Stimulated activated CD4-positive, alpha-beta T cell treated with anti-CD3 and anti-CD28 coated beads, Interleukin-12 subunit alpha, Interleukin-12 subunit beta, amount 100 ng/mL, for 48 hours (primary cell): ENCODE measurements at regions not wholly inside any gene's neighbourhood (a gene's known extent, or its start where the extent isn't known, plus 50 kb on each side); places are given as distances from the start of the nearest gene placed in this dataset.
"Not testable (repeated sequence)": the region's sequence is repeated elsewhere in the genome, so short reads cannot be mapped to it uniquely, and the experiment has no call there.

ENCODE experiments used
- DNase-seq, 3 donors: peaks; one replicate each; pipeline ENCODE4 v3.0.0-alpha.2; 2020; ENCODE audit warnings: low read depth in 2 of 3, low spot score in 1 of 3

GRCh38 chr20:12925863-12926793 is 82.6 kb upstream of the SPTLC3 start:
- DNase-seq: no peak

GRCh38 chr20:12927489-12927888 is 81.3 kb upstream of the SPTLC3 start:
- no peak for DNase-seq

- no peak for DNase-seq
These were observed 80.4 kb upstream of the SPTLC3 start for GRCh38 chr20:12928358-12928754.

- DNase-seq: no peak
These were observed 79.9 kb upstream of the SPTLC3 start for GRCh38 chr20:12928755-12929401.

- DNase-seq: no peak
These were observed 72.8 kb upstream of the SPTLC3 start for GRCh38 chr20:12936020-12936419.

- DNase-seq: no peak
These were observed 72.2 kb upstream of the SPTLC3 start for GRCh38 chr20:12936524-12936923.

GRCh38 chr20:12941025-12941424 is 67.7 kb upstream of the SPTLC3 start:
- DNase-seq: no peak

GRCh38 chr20:12942123-12942522 is 66.6 kb upstream of the SPTLC3 start:
- no peak for DNase-seq

- no peak for DNase-seq
These were observed 62.0 kb upstream of the SPTLC3 start for GRCh38 chr20:12946789-12947188.

GRCh38 chr20:12947691-12948090 is 61.1 kb upstream of the SPTLC3 start:
- DNase-seq: no peak

GRCh38 chr20:12949429-12949980 is 59.3 kb upstream of the SPTLC3 start:
- no peak for DNase-seq

- DNase-seq: not testable (repeated sequence)
These were observed 54.5 kb upstream of the SPTLC3 start for GRCh38 chr20:12954254-12954653.

- no peak for DNase-seq
These were observed 53.2 kb upstream of the SPTLC3 start for GRCh38 chr20:12955611-12956010.

- no peak for DNase-seq
These were observed 52.5 kb upstream of the SPTLC3 start for GRCh38 chr20:12956303-12956702.

GRCh38 chr20:12957968-12958367 is 50.8 kb upstream of the SPTLC3 start:
- no peak for DNase-seq
